Glutamatergic neuron (in vitro differentiated cells): ENCODE measurements at regions not wholly inside any gene's neighbourhood (a gene's known extent, or its start where the extent isn't known, plus 50 kb on each side); places are given as distances from the start of the nearest gene placed in this dataset.

ENCODE experiments used
- DNase-seq: peaks from one replicate; pipeline ENCODE4 v3.0.0; 2022
- H3K27ac Mint-ChIP-seq: one replicate; pipeline ENCODE4 v1.8.0; 2020; ENCODE audit warnings: mild to moderate bottlenecking, mixed read lengths, inconsistent platforms; ENCODE audit not compliant: unreplicated experiment
- H3K27me3 Mint-ChIP-seq: one replicate; pipeline ENCODE4 v1.8.0; 2020; ENCODE audit warnings: mild to moderate bottlenecking, moderate library complexity, mixed read lengths, inconsistent platforms; ENCODE audit not compliant: unreplicated experiment
- H3K36me3 Mint-ChIP-seq: one replicate; pipeline ENCODE4 v1.8.0; 2020; ENCODE audit warnings: mild to moderate bottlenecking, mixed read lengths, inconsistent platforms; ENCODE audit not compliant: unreplicated experiment
- H3K4me1 Mint-ChIP-seq: one replicate; pipeline ENCODE4 v1.8.0; 2020; ENCODE audit warnings: mild to moderate bottlenecking, low read depth, mixed read lengths, inconsistent platforms; ENCODE audit not compliant: unreplicated experiment
- H3K4me3 Mint-ChIP-seq: one replicate; pipeline ENCODE4 v1.8.0; 2020; ENCODE audit warnings: mild to moderate bottlenecking, mixed read lengths, inconsistent platforms; ENCODE audit not compliant: unreplicated experiment
- H3K9me3 Mint-ChIP-seq: one replicate; pipeline ENCODE4 v1.8.0; 2020; ENCODE audit warnings: mild to moderate bottlenecking, moderate library complexity, mixed read lengths, inconsistent platforms; ENCODE audit not compliant: unreplicated experiment
- CTCF ChIP-seq: fragments of 200-600 bp; sonication (generic); IDR thresholded peaks from one replicate; pipeline ENCODE4 v1.5.0; 2021; ENCODE audit not compliant: partially characterized antibody, unreplicated experiment

DNA sequence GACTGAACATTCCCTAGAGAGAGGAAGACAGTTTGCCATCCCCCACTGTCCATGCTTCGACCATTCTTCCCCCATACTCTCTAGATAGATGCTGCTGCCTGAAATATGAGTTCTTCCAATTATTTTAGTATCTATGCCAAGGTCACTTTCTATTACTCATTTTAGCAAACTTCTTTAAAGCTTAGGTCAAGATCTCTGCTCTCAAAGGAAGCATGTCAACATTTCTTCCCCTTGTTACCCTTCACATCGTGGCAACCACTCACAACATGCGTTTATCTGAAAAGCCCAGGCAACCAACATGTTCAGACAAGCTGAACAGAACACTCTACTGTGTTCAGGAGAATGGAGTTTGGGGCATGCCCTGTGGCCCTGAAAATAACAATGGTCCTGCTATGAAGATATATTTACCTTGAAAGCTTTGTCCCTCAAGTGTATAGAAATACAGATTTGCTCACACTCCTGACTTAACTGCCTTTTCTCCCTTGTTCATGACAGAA is 138.4 kb upstream of the KIF2A start:
- H3K27ac Mint-ChIP-seq, result no peak overlapping the region
- no peak for DNase-seq
- TF ChIP-seq CTCF, result no peak
- H3K4me1 Mint-ChIP-seq, result no peaks in the 10 kb centered on the region
- no peaks in the 10 kb centered on the region for H3K27me3 Mint-ChIP-seq
- peaks cover 2% of the 10 kb centered on the region for H3K9me3 Mint-ChIP-seq
- H3K4me3 Mint-ChIP-seq, result no peak overlapping the region
- no peaks in the 10 kb centered on the region for H3K36me3 Mint-ChIP-seq

- no peak for TF ChIP-seq CTCF
- Mint-ChIP-seq H3K4me3 (no peak overlapping the region), H3K36me3 (no peaks in the 10 kb centered on the region), H3K4me1 (no peaks in the 10 kb centered on the region), H3K27ac (no peak overlapping the region), H3K9me3 (peaks cover 2% of the 10 kb centered on the region), H3K27me3 (no peaks in the 10 kb centered on the region)
- no peak for DNase-seq
Measured at GRCh38 chr5:62168506-62169281, 137.3 kb upstream of the KIF2A start.

DNA sequence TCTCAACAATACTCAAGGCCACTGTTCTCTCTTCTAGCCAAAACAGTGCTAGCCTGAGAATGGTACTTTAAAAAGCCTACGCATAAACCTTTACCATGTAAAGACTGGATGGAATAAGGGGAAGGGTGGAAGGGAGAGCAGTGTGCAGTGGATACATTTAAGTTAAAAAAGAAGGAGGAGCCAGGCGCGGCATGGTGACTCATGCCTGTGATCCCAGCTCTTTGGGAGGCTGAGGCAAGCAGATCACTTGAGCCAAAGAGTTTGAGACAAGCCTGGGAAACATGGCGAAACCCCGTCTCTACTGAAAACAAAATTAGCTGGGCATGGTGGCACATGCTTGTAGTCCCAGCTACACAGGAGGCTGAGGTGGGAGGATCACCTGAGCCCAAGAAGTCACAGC is 127.7 kb upstream of the KIF2A start:
- DNase-seq, result no peak
- no peak overlapping the region for H3K27ac Mint-ChIP-seq
- H3K36me3 Mint-ChIP-seq, result no peaks in the 10 kb centered on the region
- no peak overlapping the region for H3K4me3 Mint-ChIP-seq
- no peak for TF ChIP-seq CTCF
- no peaks in the 10 kb centered on the region for H3K4me1 Mint-ChIP-seq
- H3K27me3 Mint-ChIP-seq, result peaks cover 2% of the 10 kb centered on the region
- H3K9me3 Mint-ChIP-seq, result no peaks in the 10 kb centered on the region

DNA sequence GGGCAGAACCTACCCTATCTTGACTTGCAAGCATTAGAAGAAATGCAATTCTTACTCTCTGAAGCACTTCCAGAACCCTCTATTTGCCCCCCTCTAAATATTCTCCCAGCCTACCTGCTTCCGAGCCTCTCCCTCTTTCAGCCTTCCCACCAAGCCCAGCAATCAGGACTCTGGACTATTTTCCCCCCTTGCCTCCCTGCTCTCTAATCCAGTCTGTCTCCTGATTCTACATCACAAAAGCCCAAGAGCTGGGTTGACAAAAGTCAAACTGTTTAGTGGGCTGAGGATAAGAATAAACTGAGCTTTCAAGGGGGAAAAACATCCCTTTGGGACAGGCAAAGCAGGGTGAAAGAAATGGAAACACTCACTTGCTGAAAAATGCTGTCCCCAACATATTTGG is 123.2 kb upstream of the KIF2A start:
- Mint-ChIP-seq H3K27ac (no peak overlapping the region), H3K4me3 (no peak overlapping the region), H3K36me3 (no peaks in the 10 kb centered on the region), H3K27me3 (no peaks in the 10 kb centered on the region), H3K4me1 (no peaks in the 10 kb centered on the region), H3K9me3 (no peaks in the 10 kb centered on the region)
- DNase-seq, result no peak
- no peak for TF ChIP-seq CTCF

GRCh38 chr5:62183727-62184126 is 122.3 kb upstream of the KIF2A start:
- Mint-ChIP-seq H3K27ac (no peak overlapping the region), H3K9me3 (no peaks in the 10 kb centered on the region), H3K36me3 (no peaks in the 10 kb centered on the region), H3K4me3 (no peak overlapping the region), H3K27me3 (no peaks in the 10 kb centered on the region), H3K4me1 (no peaks in the 10 kb centered on the region)
- TF ChIP-seq CTCF, result no peak
- no peak for DNase-seq
